NK-92 treated with Interleukin-12 subunit alpha and Interleukin-12 subunit beta, amount 100 ng/mL, for 24 hours (cell line): ENCODE measurements at regions not wholly inside any gene's neighbourhood (a gene's known extent, or its start where the extent isn't known, plus 50 kb on each side); places are given as distances from the start of the nearest gene placed in this dataset.
"Not testable (repeated sequence)": the region's sequence is repeated elsewhere in the genome, so short reads cannot be mapped to it uniquely, and the experiment has no call there.

Source experiments
- DNase-seq: peaks from one replicate; lab custom pipeline; 2025; lab: John Stamatoyannopoulos, UW

DNA sequence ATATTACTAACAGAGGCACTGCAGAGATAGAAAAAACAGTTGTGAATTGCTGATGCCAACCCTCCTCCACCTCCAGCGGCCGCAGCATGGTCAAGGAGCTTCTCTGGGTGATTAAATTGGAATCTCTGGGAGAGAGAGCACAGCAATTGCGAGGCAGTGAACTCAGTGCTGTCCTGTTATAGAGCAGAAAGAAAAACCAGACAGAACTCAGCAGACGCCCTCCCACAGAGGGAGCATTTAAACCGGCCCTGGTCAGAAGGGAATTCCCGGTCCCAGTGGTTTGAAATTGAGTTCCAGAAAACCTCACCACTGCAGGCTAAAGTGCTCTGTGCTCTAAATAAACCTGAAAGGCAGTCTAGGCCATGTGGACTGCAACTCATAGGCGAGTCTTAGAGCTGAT lies 175.4 kb downstream of the SQOR start:
- DNase-seq: no peak

DNA sequence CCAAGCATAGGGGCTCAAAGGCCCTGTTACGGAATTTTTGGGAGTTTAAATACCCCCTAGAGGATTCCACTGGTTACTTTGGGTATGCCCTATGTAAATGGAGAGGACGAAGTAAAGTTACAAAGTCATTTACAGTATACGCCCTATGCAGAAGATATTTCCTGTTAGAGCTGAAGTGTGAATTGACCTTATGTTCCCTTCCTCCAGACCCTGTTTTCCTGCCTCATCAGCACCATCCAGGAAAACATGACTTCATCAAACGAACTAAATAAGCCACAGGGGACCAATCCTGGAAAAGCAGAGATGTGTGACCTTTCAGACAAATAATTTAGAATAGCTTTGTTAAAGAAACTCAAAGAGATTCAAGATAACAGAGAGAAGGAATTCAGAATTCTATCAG lies 177.4 kb downstream of the SQOR start:
- no peak for DNase-seq

DNA sequence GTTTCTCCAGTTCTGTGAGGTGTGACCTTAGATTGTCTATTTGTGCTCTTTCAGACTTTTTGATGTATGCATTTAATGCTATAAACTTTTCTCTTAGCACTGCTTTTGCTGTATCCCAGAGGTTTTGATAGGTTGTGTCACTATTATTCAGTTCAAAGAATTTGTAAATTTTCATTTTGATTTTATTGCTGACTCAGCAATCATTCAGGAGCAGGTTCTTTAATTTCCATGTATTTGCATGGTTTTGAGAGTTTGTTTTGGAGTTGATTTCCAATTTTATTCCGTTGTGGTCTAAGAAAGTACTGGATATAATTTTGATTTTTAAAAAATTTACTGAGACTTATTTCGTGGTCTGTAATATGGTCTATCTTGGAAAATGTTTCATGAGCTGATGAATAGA lies 182.7 kb downstream of the SQOR start:
- DNase-seq: not testable (repeated sequence)

DNA sequence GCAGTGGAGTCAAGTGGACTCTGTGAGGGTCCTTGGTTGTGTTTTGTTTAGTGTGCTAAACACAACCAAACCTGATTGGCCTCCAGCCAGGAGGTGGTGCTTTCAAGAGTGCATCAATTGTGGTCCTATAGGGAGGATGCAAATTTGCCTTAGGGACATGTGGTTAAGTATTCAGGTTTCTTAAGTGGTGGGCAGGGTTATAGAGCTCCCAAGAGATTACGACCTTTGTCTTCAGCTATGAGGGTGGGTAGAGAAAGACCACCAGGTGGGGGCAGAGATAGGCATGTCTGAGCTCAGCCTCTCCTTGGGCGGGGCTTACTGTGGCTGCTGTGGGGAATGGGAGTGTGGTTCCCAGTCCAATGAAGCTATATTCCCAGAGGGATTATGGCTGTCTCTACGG lies 186.6 kb downstream of the SQOR start:
- no peak for DNase-seq

DNA sequence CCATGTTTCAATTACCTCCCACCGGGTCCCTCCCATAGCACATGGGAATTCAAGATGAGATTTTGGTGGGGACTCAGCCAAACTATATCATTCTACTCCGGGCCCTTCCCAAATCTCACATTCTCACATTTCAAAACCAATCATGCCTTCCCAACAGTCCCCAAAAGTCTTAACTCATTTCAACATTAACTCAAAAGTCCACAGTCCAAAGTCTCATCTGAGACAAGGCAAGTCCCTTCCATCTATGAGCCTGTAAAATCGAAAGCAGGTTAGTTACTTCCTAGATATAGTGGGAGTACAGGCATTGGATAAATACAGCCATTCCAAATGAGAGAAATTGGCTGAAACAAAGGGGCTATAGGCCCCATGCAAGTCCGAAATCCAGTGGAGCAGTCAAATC lies 188.1 kb downstream of the SQOR start:
- DNase-seq: not testable (repeated sequence)

DNA sequence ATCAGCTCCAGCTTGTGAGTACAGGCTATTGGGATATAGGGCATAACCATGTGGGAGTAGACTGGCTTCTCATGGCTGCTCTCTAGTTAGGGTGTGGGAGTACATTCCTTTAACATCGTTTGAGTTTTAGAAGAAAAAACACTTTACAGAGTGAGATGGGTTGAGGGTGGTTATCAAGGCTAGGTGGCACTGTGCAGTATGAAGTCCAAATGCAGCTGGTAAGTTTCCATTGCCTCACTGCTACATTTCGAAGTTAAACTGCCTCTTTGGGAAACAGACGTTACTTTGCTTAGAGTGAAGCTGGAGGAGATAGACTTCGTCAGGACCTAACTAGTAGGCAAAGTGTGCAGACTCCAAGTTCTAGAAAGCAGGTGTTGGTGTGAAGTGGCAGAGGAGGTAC lies 192.4 kb downstream of the SQOR start:
- DNase-seq: no peak

DNA sequence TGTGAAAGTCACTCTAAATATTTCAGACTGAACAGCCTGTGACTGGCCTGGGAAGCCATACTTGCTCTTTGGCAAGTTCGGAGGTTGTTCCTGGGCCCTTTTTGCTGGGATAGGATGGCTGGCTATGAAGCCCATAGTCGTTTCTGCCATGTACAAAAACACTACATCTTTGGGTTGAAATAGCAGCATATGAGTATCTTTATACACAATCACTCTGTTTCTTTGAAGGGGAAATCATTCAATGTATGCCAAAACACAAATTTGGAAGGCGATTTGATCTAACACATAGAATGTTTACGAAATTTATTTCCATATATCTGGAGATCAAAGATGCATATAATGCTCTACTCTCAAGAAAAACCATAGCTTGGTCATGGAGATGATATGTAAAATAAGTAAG lies 192.9 kb downstream of the SQOR start:
- DNase-seq: no peak

DNA sequence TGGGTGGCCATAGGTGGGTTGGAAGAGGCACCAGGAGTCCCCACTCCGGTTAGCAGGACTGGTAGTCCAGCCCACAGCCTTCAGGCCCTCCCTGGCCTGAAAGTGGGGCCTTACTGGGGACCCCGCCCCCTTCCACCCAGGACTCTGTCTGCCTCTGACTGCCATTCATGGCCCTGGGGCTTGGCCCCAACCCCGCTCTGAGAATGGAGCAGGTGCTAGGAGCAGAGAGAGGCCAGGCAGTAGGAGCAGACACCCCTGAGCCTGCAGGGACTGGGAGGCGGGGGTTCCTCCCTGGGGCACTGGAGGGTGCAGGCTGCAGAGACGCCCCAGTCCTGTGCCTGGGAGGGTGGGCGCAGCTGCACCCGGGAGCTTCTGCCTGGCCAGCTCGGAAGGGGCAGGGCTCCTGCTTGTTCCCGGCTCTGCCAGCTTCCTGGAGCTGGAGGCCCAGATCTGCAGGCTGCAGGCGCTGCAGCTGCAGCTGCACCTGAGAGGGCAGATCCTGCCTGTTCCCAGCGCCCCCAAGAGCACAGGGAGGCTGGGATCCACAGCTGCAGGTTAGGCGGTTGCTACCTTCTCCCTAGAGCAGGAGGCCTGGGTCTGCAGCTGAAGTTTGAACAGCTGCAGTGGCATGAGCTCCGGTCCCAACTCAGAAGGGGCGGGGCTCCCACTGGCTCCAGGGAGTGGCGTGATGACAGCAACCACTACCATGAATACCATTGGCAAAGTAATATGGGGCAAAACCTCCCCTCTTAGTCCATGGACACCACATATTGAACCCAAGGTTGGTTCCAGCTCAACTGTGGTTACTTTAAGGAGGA lies 194.7 kb downstream of the SQOR start:
- no peak for DNase-seq

DNA sequence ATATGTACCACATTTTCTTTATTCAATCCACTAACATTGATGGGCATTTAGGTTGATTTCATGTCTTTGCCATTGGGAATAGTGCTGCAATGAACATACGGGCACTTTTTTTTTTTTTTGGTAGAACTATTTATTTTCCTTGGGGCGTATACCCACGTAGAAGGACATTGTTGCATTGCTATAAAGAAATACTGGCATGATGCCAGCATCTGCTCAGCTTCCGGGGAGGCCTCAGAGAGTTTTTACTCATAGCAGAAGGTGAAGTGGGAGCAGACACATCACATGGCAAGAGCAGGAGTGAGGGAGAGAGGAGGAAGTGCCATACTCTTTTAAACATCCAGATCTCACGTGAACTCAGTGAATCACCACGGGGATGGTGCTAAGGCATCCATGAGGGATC lies 197.0 kb downstream of the SQOR start:
- DNase-seq: no peak

DNA sequence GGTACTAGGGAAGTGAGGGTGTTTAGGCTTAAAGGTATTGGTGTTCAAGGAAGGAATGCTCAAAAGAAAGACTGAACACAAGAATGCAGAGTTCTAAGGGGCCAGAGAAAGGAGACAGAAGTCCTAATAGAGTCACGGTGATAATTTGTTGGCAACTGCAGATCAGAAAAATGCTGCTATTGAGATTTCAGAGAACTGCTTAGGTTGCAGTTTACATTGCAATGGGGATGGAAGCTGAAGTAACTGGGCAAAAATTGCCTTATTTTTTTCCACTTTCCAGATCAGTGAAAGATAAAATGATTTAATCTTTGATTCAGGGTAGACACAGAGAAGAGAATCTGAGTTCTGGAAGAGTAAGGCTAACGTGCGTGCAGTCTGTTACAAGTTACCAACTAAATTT lies 199.8 kb downstream of the SQOR start:
- DNase-seq: no peak

DNA sequence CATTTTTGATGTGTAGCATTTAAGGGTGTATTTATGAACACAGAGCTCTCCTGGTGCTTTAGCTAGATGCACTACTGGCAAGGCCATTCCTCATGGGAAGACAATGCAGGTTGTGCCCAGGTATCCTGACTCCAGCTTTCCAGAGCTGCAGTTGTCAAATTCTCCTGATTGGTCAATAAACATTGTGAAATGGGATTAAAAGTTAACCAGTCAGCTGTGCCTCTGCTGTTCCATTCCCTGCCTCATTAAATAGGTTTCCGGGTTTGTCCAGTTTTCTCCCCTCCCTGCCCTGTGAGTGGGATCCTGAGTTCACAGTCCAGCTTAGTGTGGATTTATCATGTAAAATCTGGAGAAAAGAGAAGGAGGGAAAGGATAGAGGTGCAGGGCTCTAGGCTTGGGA lies 207.3 kb downstream of the SQOR start:
- DNase-seq: no peak

DNA sequence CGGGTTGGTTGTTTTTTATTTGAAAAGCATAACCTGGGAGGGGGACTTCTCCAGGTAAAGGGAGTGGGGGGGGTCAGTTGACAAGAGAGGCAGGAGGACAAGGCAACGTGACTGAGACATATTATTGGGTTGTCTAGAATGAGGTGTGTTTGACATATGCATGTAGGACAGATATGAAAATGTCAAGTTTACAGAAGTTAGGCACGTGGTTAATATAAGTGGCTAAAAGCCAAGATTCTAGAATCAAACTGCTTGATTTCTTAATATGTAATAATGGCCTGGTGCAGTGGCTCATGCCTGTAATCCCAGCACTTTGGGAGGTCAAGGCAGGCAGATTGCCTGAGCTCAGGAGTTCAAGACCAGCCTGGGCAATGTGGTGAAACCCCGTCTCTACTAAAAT lies 212.8 kb downstream of the SQOR start:
- no peak for DNase-seq

DNA sequence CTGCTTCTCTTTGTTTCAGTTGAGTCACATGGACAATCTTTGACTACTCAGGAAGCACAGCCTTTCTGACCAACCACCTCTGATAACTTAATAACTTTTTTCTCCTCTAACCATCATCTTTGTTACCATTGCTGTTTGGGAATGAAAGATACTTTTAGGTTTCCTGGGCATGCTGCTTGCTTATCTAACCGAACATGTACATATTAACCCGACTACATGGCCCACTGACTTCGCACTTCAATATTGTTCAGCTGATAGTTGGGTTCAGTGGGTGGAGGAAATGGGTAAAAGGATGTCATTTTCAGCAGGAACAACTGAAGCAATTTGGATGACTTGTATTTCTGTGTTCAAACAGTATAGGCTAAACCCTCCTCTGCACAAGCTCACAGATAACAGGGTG lies 214.3 kb downstream of the SQOR start:
- no peak for DNase-seq

DNA sequence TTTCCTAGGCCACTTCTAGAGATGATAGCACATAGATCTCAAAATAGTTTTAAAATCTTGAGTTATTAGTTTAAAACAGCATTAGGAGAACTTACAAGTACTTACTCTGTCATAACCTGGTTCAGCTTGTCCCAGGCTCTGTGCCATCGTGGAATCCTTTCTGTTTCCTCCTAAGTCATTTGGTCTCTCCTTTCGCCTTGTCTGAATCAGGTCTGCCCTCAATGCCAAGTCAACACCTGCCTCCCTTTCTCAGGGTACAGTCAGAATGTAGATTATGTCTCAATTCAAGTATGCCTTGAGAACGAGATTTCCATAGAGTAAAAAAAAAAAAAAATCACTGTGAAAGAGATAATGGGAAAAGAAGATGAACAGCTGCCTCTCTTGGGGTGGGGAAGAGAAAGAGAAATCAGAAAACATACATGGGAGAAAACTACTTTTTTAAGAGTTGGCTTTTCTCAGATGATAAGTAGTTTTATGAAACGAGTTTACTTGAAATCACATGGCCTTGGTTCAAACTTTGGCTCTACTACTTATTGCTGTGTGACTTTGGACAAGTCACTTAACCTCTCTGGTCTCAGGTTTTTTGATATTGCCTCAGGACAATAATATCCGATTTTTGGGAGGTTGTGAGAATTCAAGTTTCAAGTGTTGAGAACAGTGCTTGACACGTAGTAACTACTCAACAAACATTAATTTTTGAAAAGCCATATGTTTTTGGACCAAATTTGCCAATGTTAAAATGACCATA lies 219.8 kb downstream of the SQOR start:
- DNase-seq: no peak

DNA sequence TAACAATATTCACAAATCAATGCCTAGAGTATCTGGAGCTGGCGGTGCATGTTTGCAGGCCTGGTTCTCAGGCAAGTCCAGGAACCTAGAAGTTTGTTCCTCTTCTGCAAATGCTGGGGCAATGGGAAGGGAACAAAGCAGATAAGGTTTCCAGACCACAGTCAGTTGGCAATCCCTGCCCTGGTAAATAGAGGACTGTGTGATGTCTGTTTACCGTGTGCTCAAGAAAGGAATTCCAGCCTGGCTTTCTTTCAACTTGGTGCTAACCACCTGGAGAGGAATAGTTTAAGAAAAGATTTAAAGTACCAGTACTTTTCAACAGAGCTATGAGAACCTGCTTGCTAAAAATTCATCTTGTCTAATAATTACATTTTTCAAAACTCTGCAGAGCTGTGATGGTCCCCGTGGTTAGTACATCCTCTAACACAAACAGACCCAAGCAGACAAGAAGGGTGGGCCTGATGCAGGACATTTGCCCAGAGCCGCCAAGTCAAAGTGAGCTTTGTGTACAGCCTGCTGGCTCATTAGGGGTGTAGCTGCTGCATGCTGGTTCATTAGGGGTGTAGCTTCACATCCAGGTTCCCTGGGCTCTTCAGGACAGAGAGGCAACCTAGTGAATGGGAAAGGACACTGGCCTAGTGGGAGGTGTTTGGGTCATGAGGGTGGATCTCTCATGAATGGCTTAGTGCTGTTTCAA lies 220.5 kb downstream of the SQOR start:
- no peak for DNase-seq

DNA sequence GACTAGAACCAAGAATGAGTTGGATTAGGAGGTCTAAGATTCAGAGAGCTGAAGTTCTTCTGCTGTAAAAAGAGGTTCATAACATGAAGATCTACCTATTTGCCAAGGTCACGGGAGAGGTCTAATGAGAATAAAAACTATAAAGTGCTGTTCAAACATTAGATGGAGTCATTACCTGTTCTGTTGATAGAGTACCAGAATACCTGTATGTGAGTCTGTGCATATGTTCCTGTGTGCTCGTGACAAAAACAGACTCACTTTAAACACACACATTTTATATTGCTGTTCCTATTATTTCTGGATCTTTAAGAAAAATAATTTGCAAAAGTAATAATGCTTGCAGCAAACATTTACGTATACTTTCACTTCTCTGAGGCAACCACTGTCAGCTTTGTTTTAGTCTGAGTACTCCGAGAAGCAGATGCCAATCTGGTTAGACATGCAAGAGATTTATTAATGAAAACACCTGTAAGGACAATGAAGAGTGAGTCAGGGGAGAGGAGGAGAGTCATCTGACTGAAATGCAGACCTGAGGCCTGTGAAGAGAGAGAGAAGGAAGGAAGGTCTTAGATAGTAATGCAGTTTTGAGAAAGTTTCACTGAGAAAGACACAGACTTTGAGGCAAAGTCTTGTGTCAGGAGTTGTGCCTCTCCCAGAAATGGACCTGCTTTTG lies 221.2 kb downstream of the SQOR start:
- DNase-seq: no peak

DNA sequence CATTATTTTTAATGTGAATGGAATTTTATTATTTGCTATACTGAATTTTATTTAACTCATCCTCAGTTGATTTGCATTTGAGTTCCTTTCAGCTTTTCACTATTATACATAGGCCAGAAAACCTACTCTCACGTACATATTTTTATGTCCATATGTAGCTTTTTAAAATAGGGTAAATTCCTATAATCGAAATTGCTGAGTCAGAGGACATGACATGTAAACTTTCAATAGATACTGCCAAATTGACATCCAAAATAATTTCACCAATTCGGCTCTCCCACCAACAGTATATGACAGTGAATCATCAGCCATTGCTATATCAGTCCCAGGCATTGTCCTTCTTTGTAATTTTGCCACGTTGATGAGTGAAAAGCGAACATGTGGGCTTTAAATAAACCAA lies 222.5 kb downstream of the SQOR start:
- no peak for DNase-seq

DNA sequence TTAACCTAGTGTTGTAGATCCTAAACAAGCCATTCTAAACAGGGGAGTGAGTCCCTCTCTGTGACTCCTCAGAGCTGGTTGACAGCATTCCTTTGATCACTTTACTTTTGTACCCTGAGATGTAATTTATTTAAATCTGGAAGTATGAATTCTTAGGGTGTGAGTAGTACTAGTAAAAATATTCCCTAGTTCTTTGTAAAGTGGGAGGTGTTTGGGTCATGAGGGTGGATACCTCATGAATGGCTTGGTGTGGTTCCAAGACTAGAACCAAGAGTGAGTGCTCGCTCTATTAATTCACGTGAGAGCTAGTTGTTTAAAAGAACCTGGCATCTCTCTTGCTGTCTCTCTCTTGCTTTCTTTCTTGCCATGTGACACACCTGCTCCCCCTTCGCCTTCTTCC lies 223.7 kb downstream of the SQOR start:
- no peak for DNase-seq

DNA sequence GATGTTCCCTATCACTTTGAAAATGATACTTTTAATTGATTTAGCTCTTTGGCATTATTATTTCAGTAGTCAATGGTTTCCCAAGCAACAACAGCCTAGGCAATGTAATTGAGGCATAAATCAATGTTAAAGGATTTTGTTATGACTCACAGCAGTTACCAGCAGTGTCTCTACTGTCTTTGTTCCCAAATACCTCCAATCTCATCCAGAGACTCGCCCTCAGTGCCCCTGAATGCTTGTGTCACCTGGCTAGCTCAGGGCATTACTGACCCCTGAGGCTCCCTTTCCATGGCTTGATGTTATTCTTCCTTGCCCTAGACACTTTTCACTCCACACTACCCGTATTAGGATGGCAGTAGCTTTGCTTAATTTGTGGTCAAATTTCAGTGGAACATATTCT lies 227.2 kb downstream of the SQOR start:
- no peak for DNase-seq

DNA sequence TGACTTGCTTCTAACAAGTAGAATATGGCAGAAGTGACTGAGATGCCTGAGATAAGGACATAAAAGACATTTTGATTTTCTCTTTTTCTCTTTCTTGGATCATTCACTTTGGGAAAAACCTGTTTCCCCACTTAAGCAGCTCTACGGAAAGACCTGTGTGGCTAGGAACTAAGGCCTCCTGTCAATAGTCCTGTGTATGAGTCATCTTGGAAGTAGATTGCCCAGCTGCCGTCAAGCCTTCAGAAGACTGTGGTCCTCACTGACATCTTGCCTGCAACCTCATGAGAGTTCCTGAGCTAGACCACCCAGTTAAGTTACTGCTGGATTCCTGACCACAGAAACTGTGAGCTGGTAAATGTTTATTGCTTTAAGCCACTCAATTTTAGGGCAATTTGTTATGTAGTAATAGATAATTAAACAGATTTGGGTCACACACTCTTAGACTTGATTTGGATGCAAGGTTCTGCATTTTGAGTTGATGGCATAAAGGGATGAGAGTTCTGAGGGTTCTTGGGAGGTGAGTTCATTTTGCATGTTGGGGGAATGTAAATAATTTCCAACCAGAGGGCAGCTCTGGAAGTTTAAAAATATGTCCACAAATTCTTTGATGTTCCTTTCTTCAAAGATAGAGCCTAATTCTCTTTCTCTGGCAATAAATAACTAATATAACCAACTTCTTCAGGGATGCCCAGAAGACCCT lies 229.2 kb downstream of the SQOR start:
- DNase-seq: no peak

DNA sequence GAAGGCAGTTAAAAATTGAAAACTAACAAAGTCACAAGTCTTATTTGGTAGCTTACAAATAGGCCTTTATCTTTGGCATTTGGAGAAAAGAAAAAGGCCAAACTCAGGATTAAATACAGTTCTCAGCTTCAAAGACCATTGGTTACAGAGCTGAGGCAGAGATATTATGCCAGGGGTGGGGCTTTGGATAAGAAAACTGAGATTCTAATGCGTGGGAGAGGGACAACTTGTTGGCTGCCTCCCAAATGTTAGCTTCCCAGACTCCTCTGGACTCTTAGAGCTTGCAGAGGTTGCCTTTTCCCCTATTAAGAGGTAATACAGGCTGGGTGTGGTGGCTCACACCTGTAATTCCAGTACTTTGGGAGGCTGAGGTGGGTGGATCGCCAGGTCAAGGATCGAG lies 231.8 kb downstream of the SQOR start:
- DNase-seq: no peak

DNA sequence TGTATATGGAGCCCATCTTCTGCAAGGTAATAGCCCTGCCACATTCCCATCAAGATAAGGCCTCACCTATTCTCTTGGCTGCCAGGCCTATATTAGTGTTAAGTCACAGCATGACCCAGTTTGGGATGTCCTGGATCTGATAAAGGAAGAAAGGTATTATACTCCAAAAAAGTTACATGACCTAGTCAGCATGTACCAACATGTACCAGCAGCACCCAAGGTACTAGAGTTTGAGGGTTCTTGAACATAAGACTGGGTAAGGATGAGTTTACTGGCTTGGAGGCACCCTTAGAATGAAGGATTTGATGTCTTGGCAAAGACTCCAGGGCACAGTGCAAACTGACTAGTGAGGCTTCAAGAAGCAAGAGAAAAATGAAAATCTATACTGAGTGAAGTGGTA lies 232.5 kb downstream of the SQOR start:
- no peak for DNase-seq
